ENCODE measurements at regions not wholly inside any gene's neighbourhood (a gene's known extent, or its start where the extent isn't known, plus 50 kb on each side); places are given as distances from the start of the nearest gene placed in this dataset.
"Not testable (repeated sequence)": the region's sequence is repeated elsewhere in the genome, so short reads cannot be mapped to it uniquely, and the experiment has no call there.

DNA sequence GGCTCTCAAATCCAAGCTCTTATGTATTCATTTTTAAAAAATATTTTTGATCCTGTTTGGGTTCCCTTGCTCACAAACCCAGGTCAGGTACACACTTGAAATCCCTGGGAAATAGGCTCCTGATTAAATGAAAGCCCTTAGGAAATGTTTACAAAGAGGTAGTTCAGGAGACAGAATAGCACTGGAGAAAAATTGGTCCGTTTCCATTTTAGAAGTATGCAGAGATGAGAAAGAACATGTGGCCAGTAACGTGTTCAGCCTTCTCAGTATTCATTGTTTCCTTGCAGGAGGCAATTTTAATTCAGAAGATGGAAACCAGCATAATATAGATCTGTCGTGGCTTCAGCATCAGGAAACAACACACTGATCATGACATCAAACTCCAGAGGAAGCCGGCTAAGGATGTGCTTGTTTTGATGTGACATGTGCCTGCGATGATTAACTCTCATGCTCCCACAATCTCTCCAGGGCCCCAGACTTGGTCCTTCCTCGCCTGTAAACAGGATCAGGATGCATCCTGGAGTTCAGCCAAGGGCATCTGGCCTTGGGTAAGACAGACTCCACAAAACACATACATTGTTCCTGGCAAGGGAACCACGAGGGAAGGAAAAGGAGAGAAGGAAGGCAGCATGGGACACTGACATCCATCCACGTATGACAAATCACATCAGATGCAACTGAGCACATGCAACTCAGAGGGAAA, 350.5 kb upstream of the THBS1 start:
- DNase-seq = no peak

- DNase-seq = no peak
Observed at GRCh38 chr15:39230908-39231285, 350.0 kb upstream of the THBS1 start.

- no peak for DNase-seq
Observed at GRCh38 chr15:39232512-39232911, 348.4 kb upstream of the THBS1 start.

- no peak for DNase-seq
Observed at GRCh38 chr15:39235084-39235795, 345.6 kb upstream of the THBS1 start.

GRCh38 chr15:39236375-39236774, 344.5 kb upstream of the THBS1 start:
- DNase-seq = no peak

DNA sequence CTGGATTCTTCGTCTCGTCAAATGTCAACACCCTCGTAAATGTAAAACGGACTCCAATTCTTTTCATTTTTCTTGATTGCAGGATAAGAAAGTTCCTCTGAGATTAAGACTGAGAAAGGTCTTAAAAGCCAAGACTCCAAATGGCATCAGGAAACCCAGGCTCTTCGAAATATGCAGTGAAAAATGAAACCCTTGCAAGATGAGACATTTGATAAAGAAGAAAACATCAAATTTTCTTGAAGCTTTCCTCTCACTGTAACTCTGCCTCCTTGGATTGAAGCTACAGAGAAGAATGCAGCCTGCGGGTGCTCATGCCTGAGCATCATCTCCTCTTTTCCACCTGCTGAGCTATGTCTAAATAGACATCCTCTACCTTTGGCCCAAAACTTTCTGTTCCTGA, 342.4 kb upstream of the THBS1 start:
- no peak for DNase-seq

DNA sequence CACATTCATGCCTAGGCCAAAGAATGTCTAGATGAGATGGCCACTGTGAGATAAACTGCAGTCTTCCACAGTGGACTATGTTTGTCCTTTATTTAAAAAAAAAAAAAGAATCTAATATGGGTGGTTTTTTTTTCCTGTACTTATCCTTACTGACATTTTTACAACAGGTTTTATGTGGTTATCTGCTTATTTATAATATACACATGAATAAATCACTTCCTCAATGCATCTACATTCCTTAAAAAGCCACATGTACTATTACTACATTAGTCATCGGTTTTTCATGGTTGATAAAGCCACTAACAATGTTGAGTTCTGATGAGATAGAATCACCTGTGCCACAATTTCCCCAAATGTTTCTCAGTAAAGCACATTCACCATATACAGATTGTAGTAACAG, 341.3 kb upstream of the THBS1 start:
- DNase-seq = no peak

GRCh38 chr15:39242345-39242744, 338.5 kb upstream of the THBS1 start:
- DNase-seq = no peak

DNA sequence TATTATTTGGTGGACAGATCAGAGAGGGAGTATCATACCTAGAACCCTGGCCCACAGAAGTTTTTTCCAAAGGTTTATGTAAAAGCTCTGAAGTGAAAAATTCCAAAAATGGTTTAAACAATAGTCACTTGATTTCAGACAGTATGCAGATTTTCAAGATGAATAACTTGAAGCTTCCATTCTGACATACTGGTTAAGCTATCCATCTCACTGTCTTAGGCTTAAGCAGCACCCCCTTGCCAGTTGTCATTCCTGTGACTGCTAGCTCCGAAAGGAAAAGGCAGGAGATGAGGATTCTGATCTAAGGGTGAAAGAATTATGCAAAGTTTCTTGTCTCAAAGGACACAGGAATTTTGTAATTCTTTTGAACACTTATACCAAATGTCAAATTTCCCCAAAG, 337.5 kb upstream of the THBS1 start:
- no peak for DNase-seq

DNA sequence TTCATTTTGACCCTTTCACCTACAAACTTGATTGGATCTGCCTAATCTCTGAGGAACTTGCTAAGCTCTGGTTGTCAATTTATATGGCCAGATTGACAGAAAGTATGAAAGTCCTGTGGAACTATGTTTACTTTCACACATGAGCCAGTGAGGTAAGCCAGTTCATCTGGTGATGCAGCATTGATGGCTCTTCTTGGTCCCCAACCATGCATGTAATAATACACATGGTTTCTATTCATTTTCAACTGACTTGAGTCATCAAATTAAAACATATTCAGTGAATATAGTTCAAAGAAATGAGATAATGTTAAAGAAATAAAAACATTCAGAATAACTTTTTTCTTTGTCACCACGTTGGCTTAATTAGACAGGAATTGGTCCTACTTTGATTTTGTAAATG, 336.1 kb upstream of the THBS1 start:
- DNase-seq = no peak

DNA sequence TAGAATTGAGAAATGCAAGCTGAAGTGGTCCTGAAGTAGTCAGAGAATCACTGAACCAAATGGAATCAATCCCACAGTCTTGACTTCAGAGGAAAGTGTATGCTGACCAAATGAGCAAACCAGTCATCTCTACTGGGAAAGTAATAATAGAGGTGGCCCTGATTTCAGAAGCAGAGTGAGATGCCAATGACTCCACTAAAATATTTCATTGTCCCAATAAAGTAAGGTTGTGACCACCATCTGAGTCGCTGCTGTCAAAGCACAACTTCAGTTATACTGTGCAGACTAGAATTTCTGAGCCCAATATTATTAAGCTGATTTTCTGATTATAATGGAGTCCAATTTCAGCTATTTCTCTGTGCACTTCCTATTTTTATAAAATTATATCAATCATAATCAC, 334.4 kb upstream of the THBS1 start:
- DNase-seq = no peak

DNA sequence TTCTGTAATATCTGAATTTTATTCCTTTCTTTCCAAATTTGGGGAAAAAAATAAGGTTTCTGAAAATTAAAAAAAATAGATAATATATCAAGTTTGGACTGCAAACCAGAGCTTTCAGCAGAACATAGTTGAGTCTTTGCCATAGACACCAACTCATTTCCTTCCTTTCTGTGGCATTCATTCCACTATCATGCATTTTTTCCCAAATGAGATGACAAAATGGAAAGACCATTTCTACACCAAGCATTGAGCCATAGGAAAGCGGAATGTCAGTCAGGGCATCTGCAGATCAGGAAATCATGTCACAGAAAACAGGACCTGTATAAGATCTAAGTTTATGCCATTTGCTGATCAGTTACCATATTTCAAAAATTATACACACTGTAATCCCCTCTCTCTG, 333.3 kb upstream of the THBS1 start:
- DNase-seq = no peak

- DNase-seq = no peak
Observed at GRCh38 chr15:39248204-39248603, 332.7 kb upstream of the THBS1 start.

GRCh38 chr15:39250001-39250400, 330.9 kb upstream of the THBS1 start:
- DNase-seq = no peak

GRCh38 chr15:39250460-39251186, 330.3 kb upstream of the THBS1 start:
- no peak for DNase-seq

- no peak for DNase-seq
Observed at GRCh38 chr15:39251413-39252133, 329.3 kb upstream of the THBS1 start.

DNA sequence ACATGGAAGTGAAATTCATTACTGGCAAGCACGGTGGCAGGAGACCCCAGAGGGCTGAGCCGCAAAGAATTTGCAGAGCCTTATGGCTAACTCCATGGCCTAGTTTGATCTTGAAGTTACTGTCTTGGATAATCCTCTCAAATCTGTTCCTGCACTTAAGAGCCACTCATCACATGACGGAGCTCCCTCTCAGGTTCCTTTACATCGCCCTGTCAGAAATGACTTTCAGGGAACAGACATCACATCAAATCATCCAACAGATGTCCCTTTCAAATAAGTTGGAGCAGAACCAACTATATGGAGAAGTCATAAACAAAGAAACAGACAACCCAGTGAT, 328.8 kb upstream of the THBS1 start:
- DNase-seq = no peak

GRCh38 chr15:39253552-39253951, 327.3 kb upstream of the THBS1 start:
- no peak for DNase-seq

DNA sequence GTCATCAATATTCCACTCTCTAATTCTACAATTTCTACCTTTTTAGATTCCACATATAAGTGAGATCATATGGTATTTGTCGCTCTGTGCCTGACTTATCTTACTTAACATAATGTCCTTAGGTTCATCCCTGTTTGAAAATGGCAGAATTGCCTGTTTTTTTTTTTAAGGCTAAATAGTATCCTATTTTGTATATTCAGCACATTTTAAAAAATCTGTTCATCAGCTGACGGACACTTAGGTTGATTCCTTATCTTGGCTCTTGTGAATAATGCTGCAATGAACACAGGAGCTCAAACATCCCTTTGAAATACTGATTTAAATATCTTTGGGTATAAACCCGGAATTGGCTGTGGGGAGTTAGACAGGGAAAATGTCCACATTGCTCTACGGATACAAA, 326.7 kb upstream of the THBS1 start:
- DNase-seq = no peak

GRCh38 chr15:39255760-39256159, 325.1 kb upstream of the THBS1 start:
- DNase-seq = no peak

DNA sequence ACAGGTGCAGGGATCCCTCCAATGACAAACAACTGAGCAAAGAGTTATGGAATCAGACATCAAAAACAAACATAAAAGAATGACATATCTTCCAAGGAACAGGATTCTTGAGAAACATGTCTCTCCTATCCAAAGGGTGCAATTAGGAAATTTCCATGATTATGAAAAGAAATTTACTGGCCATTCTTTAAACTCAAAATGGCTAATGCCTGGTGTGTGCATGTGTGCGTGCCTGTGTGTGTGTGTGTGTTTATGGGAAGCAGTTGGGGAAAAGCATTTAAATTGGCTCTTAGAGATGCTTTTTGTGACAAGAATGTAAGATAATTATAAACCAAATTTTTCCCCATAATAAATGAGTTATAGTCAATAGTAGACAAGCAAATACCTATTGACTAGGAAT, 320.5 kb upstream of the THBS1 start:
- DNase-seq = no peak

DNA sequence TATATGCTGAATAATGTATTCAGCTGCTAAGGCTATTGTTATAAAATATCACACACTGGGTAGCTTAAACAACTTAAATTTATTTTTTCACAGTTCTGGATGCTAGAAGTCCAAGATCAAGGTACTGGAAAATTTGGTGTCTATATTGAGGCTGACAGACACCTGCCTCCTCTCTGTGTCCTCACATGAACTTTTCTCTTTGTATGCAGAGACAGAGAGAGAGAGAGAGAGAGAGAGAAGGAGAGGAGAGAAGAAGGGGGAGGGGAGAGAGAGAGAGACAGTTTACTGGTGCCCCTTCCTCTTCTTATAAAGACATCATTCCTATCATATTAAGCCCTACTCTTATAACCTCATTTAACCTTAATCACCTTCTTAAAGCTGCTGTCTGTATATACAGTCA, 320.1 kb upstream of the THBS1 start:
- no peak for DNase-seq

- not testable (repeated sequence) for DNase-seq
Observed at GRCh38 chr15:39261397-39262183, 319.3 kb upstream of the THBS1 start.

Data from SIG-M5 (cell line).